Right lobe of liver (tissue), 4 donors: ENCODE measurements at regions not wholly inside any gene's neighbourhood (a gene's known extent, or its start where the extent isn't known, plus 50 kb on each side); places are given as distances from the start of the nearest gene placed in this dataset.
"Not testable (repeated sequence)": the region's sequence is repeated elsewhere in the genome, so short reads cannot be mapped to it uniquely, and the experiment has no call there.

ENCODE experiments used
- POLR2A ChIP-seq: fragments of 450-650 bp; IDR thresholded peaks from one replicate; pipeline ENCODE4 v1.6.1; 2017; ENCODE audit warnings: antibody characterized with exemption, mild to moderate bottlenecking
- TF ChIP-seq, protein P1 (sequence below), 4 donors: fragments of 200-600 bp in 3 of 4; fragments of 450-650 bp in 1 of 4; IDR thresholded peaks; one replicate each; pipeline versions ENCODE4 v1.5.1 to v1.8.0; 2016 to 2022; ENCODE audit warnings: antibody characterized with exemption in 4 of 4, mild to moderate bottlenecking in 2 of 4
- donor health status: DM: no; HTN: no; CAD: no.
- donor health status: DM: no; HTN: no; CAD: no.
- donor health status: DM: no; HTN: yes; CAD: no.

DNA sequence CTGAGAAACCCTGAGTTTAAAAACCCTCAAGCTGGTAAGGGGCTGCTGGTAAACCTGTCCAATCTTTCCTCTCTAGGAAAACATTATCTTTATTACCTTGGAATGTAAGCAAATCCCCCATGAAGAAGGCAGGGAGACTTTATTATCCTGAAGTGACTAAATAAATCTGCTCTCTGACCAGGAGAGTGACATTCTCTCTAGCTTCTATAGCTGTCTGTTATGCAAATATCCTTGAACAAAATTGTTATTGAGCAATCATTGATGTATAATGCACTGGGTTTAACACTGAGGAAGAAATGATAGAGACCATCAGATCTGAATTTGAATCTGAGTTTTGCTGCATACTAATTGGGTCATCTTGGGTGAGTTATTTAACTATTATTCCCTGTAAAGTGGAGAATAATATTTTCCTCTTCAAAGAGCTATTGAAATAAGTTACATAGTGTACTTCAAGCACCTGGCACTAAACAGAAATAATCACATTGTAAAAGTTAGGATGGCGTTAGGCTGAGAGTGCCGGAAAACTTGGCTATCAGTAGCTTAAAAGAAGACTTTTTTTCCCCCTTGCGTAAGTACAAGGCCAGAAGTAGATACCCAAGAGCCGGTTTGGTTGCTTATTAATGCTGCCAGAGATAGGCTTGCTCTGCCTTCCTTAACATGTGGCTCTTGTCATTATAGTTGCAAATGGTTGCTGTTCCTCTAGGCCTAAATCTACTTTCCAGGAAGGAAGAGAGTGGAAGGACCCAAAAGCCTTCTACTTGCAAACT, 1503.1 kb downstream of the KHDRBS2 start:
- TF ChIP-seq, protein P1, sequence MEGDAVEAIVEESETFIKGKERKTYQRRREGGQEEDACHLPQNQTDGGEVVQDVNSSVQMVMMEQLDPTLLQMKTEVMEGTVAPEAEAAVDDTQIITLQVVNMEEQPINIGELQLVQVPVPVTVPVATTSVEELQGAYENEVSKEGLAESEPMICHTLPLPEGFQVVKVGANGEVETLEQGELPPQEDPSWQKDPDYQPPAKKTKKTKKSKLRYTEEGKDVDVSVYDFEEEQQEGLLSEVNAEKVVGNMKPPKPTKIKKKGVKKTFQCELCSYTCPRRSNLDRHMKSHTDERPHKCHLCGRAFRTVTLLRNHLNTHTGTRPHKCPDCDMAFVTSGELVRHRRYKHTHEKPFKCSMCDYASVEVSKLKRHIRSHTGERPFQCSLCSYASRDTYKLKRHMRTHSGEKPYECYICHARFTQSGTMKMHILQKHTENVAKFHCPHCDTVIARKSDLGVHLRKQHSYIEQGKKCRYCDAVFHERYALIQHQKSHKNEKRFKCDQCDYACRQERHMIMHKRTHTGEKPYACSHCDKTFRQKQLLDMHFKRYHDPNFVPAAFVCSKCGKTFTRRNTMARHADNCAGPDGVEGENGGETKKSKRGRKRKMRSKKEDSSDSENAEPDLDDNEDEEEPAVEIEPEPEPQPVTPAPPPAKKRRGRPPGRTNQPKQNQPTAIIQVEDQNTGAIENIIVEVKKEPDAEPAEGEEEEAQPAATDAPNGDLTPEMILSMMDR (IDR thresholded peaks at IDR 0.05), result not testable (repeated sequence)
- not testable (repeated sequence) for TF ChIP-seq POLR2A
